H1 (cell line): ENCODE measurements at regions not wholly inside any gene's neighbourhood (a gene's known extent, or its start where the extent isn't known, plus 50 kb on each side); places are given as distances from the start of the nearest gene placed in this dataset.

Experiments used
- CTCF ChIA-PET: fragments of 300-600 bp; sonication (Branson Sonifier 250); formaldehyde crosslinking; loops from one replicate; lab custom pipeline; 2021; ENCODE audit not compliant: partially characterized antibody; lab: Charles Lee
- POLR2A ChIA-PET: fragments of 300-600 bp; sonication (Branson Sonifier 250); formaldehyde crosslinking; loops from one replicate; lab custom pipeline; 2021; ENCODE audit warnings: inconsistent platforms; ENCODE audit not compliant: partially characterized antibody; lab: Charles Lee
- DNase-seq, 2 experiments: peaks; one replicate each; pipeline versions ENCODE4 v3.0.0 to v3.0.0-alpha.2; 2010 to 2022; ENCODE audit warnings: low spot score in 2 of 2, low read depth in 1 of 2, mixed read lengths in 1 of 2
- FAIRE-seq: peaks from 2 replicates; lab custom pipeline; 2011; peaks lifted over from hg19 to GRCh38; lab: Jason Lieb, UNC
- H2AFZ ChIP-seq: 2 replicates; pipeline ENCODE4 v1.8.1; 2012; ENCODE audit warnings: low read length, inconsistent platforms
- H2AK5ac ChIP-seq: 2 replicates; pipeline ENCODE4 v1.6.1; 2013; ENCODE audit warnings: low read depth, low read length
- H2BK120ac ChIP-seq: replicated peaks from 2 replicates; pipeline ENCODE3; 2013; ENCODE audit warnings: low read depth, low read length, inconsistent platforms
- H2BK12ac ChIP-seq: 2 replicates; pipeline ENCODE4 v1.6.1; 2013; ENCODE audit warnings: low read depth, low read length
- H2BK15ac ChIP-seq: 2 replicates; pipeline ENCODE4 v1.6.1; 2013; ENCODE audit warnings: low read length
- H2BK20ac ChIP-seq: 2 replicates; pipeline ENCODE4 v1.6.1; 2013; ENCODE audit warnings: low read length
- H2BK5ac ChIP-seq: 2 replicates; pipeline ENCODE4 v1.6.1; 2013; ENCODE audit warnings: low read depth, low read length
- H3K14ac ChIP-seq: 2 replicates; pipeline ENCODE4 v1.6.1; 2013; ENCODE audit warnings: inconsistent platforms; ENCODE audit not compliant: insufficient read length
- H3K18ac ChIP-seq: 2 replicates; pipeline ENCODE4 v1.6.1; 2013; ENCODE audit warnings: low read length; ENCODE audit errors: extremely low read depth
- H3K23ac ChIP-seq: 2 replicates; pipeline ENCODE4 v1.6.1; 2013; ENCODE audit warnings: inconsistent platforms; ENCODE audit not compliant: insufficient read length
- H3K23me2 ChIP-seq: 2 replicates; pipeline ENCODE4 v1.6.1; 2013; ENCODE audit warnings: low read depth, low read length
- H3K27ac ChIP-seq: 2 replicates; pipeline ENCODE4 v1.6.1; 2011; ENCODE audit warnings: low read depth, low read length, inconsistent platforms
- H3K27me3 ChIP-seq, 4 experiments: replicated peaks in 1 of 4; 1 replicate in 1 of 4; 2 replicates in 3 of 4; pipeline versions ENCODE4 v1.6.1 to v1.8.1; 2011 to 2013; ENCODE audit warnings: low read length in 3 of 4, mild to moderate bottlenecking in 3 of 4, inconsistent platforms in 2 of 4, mixed read lengths in 2 of 4, moderate library complexity in 1 of 4; ENCODE audit not compliant: control insufficient read depth in 3 of 4, insufficient read depth in 3 of 4; ENCODE audit errors: extremely low read depth in 1 of 4
- H3K36me3 ChIP-seq, 4 experiments: 2 replicates each; pipeline versions ENCODE4 v1.6.1 to v1.8.1; 2011 to 2013; ENCODE audit warnings: mild to moderate bottlenecking in 4 of 4, low read length in 3 of 4, moderate library complexity in 2 of 4, control low read depth in 1 of 4, inconsistent platforms in 1 of 4; ENCODE audit not compliant: insufficient read depth in 4 of 4, control insufficient read depth in 2 of 4
- H3K4ac ChIP-seq: replicated peaks from 2 replicates; pipeline ENCODE3; 2013; ENCODE audit warnings: low read length, low read depth, mixed read lengths, inconsistent platforms; ENCODE audit not compliant: insufficient read length
- H3K4me1 ChIP-seq, 4 experiments: replicated peaks in 1 of 4; 1 replicate in 1 of 4; 2 replicates in 3 of 4; pipeline versions ENCODE4 v1.6.1 to v1.8.1; 2011 to 2013; ENCODE audit warnings: low read length in 3 of 4, inconsistent platforms in 2 of 4, mixed read lengths in 1 of 4; ENCODE audit not compliant: insufficient read depth in 4 of 4, control insufficient read depth in 3 of 4
- H3K4me2 ChIP-seq, 2 experiments: 2 replicates each; pipeline versions ENCODE4 v1.6.1 to v1.8.1; 2011 to 2013; ENCODE audit warnings: low read depth in 2 of 2, low read length in 2 of 2, control low read depth in 1 of 2, inconsistent platforms in 1 of 2, mild to moderate bottlenecking in 1 of 2; ENCODE audit not compliant: insufficient read depth in 1 of 2
- H3K4me3 ChIP-seq, 4 experiments: fragments of 200-600, 300-600 bp in 1 of 4; sonication (generic), shearing (Covaris generic), sonication (Bioruptor Twin) in 1 of 4; 2 replicates each; pipeline versions ENCODE4 v1.5.1 to v1.8.1; 2011 to 2016; ENCODE audit warnings: low read length in 4 of 4, low read depth in 3 of 4, control low read depth in 2 of 4, inconsistent platforms in 2 of 4, mild to moderate bottlenecking in 2 of 4, mixed read lengths in 1 of 4, moderate library complexity in 1 of 4; ENCODE audit not compliant: insufficient read depth in 2 of 4; ENCODE audit errors: extremely low read depth in 1 of 4
- H3K56ac ChIP-seq: replicated peaks from 2 replicates; pipeline ENCODE3; 2013; ENCODE audit warnings: low read depth, mild to moderate bottlenecking, mixed read lengths, low read length, inconsistent platforms; ENCODE audit not compliant: insufficient read length
- H3K79me1 ChIP-seq: 2 replicates; pipeline ENCODE4 v1.6.1; 2013; ENCODE audit warnings: low read depth, low read length, control low read depth
- H3K79me2 ChIP-seq, 2 experiments: 2 replicates each; pipeline versions ENCODE4 v1.6.1 to v1.8.1; 2012 to 2013; ENCODE audit warnings: low read length in 2 of 2, mild to moderate bottlenecking in 2 of 2, inconsistent platforms in 1 of 2; ENCODE audit not compliant: insufficient read depth in 2 of 2, control insufficient read depth in 1 of 2
- H3K9ac ChIP-seq, 4 experiments: replicated peaks in 1 of 4; 1 replicate in 1 of 4; 2 replicates in 3 of 4; pipeline versions ENCODE4 v1.6.1 to v1.8.1; 2011 to 2013; ENCODE audit warnings: low read depth in 3 of 4, low read length in 3 of 4, control low read depth in 2 of 4, mild to moderate bottlenecking in 2 of 4, moderate library complexity in 2 of 4, inconsistent platforms in 1 of 4; ENCODE audit errors: extremely low read depth in 1 of 4
- H3K9me3 ChIP-seq, 2 experiments: 2 replicates each; pipeline versions ENCODE4 v1.6.1 to v1.8.1; 2012 to 2013; ENCODE audit warnings: mild to moderate bottlenecking in 2 of 2, moderate library complexity in 2 of 2, control low read depth in 1 of 2, inconsistent platforms in 1 of 2, low read depth in 1 of 2, low read length in 1 of 2, mixed read lengths in 1 of 2; ENCODE audit not compliant: insufficient read depth in 2 of 2
- H4K20me1 ChIP-seq, 2 experiments: replicated peaks in 1 of 2; 2 replicates each; pipeline versions ENCODE3 to v1.8.1; 2011 to 2013; ENCODE audit warnings: inconsistent platforms in 2 of 2, low read length in 2 of 2, mild to moderate bottlenecking in 1 of 2; ENCODE audit not compliant: insufficient read depth in 2 of 2, control insufficient read depth in 1 of 2
- H4K5ac ChIP-seq: 2 replicates; pipeline ENCODE4 v1.6.1; 2013; ENCODE audit warnings: low read length, low read depth, mixed read lengths, inconsistent platforms; ENCODE audit not compliant: insufficient read length
- H4K8ac ChIP-seq: 2 replicates; pipeline ENCODE4 v1.8.0; 2013; ENCODE audit warnings: mild to moderate bottlenecking, moderate library complexity, low read length, inconsistent platforms; ENCODE audit not compliant: insufficient read depth; ENCODE audit errors: extremely low read depth
- H4K91ac ChIP-seq: replicated peaks from 2 replicates; pipeline ENCODE3; 2013; ENCODE audit warnings: low read length, mixed read lengths, inconsistent platforms; ENCODE audit not compliant: insufficient read length
- POLR2AphosphoS5 ChIP-seq: IDR thresholded peaks from 2 replicates; pipeline ENCODE4 v1.6.1; 2011; ENCODE audit warnings: low read depth, low read length
- RAD21 ChIP-seq, 2 experiments: IDR thresholded peaks in 1 of 2; conservative IDR thresholded peaks in 1 of 2; 2 replicates each; pipeline ENCODE4 v1.6.1; 2011; ENCODE audit warnings: low read depth in 2 of 2, low read length in 2 of 2, improper control_type of control experiment in 1 of 2, inconsistent platforms in 1 of 2, mild to moderate bottlenecking in 1 of 2, moderate library complexity in 1 of 2
- RNF2 ChIP-seq: fragments of 200-900, 300-1000 bp; sonication (generic); IDR thresholded peaks from 2 replicates; pipeline ENCODE4 v1.7.1; 2016; ENCODE audit warnings: borderline replicate concordance, low read depth, mild to moderate bottlenecking, antibody characterized with exemption, low read length; ENCODE audit not compliant: poor library complexity, severe bottlenecking; ENCODE audit errors: missing control alignments
- SIX5 ChIP-seq: IDR thresholded peaks from 2 replicates; pipeline ENCODE4 v1.6.1; 2011; ENCODE audit warnings: mild to moderate bottlenecking, low read depth, low read length
- WGBS, 2 experiments: shearing (Covaris generic) in 1 of 2; methylation state at CpG; one replicate each; pipeline versions ENCODE4 v1.1.6 to v1.1.7; 2013 to 2015; ENCODE audit warnings: low lambda C conversion rate in 2 of 2, mixed read lengths in 2 of 2, inconsistent platforms in 1 of 2, low coverage in 1 of 2, missing lambda C conversion rate in 1 of 2; ENCODE audit not compliant: insufficient replicate concordance in 2 of 2, insufficient coverage in 1 of 2, insufficient read length in 1 of 2; ENCODE audit errors: extremely low coverage in 1 of 2, missing lambda C conversion rate in 1 of 2; 5-methylcytosine and 5-hydroxymethylcytosine counted together

DNA sequence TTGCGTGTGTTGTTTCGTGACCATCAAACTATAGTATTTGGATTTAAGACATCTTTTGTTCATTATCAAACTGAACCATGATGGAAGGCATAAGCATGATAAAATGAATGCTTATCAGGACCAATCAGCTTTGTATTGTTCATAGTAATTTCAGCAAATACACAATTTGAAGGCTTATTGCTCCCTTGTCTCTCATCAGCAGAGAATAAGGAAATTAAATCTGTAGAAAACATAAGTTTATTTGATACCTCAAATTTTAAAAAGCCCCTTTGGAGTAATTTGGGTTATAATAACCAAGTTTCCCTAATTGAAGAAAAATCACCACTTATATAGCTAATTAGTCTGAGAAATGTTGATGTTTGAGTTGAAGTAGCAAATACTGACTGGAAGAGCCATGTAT lies 705.7 kb downstream of the NUP35 start:
- 95% methylated on average over 2 of the region's 2 CpGs; no CpG with 5 or more reads in 1 of the 2 experiments for WGBS, 2 experiments
- Histone ChIP-seq H2BK5ac (no peak overlapping the region), H2BK120ac (no peak overlapping the region), H3K14ac (no peak overlapping the region), H4K8ac (no peak overlapping the region), H2BK20ac (no peak overlapping the region), H3K9me3 (0 out of 4 replicates have a peak, but pooled peaks cover 0 to 3% of the 10 kb centered on the region in 2 experiments), H3K79me1 (no peaks in the 10 kb centered on the region), H3K27ac (no peak overlapping the region), H3K56ac (no peak overlapping the region), H3K27me3 (no peaks in the 10 kb centered on the region), H3K4ac (no peak overlapping the region), H2AFZ (no peak overlapping the region), H3K4me2 (no peak overlapping the region), H3K9ac (no peak overlapping the region), H3K4me3 (no peak overlapping the region), H4K91ac (no peak overlapping the region), H3K23ac (no peak overlapping the region), H2BK12ac (no peak overlapping the region), H2AK5ac (no peak overlapping the region), H4K5ac (no peak overlapping the region), H4K20me1 (no peaks in the 10 kb centered on the region), H3K79me2 (no peaks in the 10 kb centered on the region), H3K36me3 (no peaks in the 10 kb centered on the region), H3K23me2 (no peaks in the 10 kb centered on the region), H3K18ac (no peak overlapping the region), H2BK15ac (no peak overlapping the region), H3K4me1 (no peaks in the 10 kb centered on the region)
- ChIA-PET POLR2A (no interaction called here), CTCF (interaction anchor here (1.2 kb wide), 1 partner anchor 581 kb away, joined by 3 read pairs; no protein-coding TSS in a partner anchor)
- DNase-seq (no peak), FAIRE-seq (no peak)
- TF ChIP-seq RNF2 (no peak), SIX5 (no peak), POLR2AphosphoS5 (no peak), RAD21 (IDR thresholded peaks at IDR 0.05 in 1 of 2, conservative IDR thresholded peaks at IDR 0.05 in 1 of 2; ENCODE audit: low read depth in 2 of 2, low read length in 2 of 2) (no peak)
